ENCODE measurements at regions not wholly inside any gene's neighbourhood (a gene's known extent, or its start where the extent isn't known, plus 50 kb on each side); places are given as distances from the start of the nearest gene placed in this dataset.

DNA sequence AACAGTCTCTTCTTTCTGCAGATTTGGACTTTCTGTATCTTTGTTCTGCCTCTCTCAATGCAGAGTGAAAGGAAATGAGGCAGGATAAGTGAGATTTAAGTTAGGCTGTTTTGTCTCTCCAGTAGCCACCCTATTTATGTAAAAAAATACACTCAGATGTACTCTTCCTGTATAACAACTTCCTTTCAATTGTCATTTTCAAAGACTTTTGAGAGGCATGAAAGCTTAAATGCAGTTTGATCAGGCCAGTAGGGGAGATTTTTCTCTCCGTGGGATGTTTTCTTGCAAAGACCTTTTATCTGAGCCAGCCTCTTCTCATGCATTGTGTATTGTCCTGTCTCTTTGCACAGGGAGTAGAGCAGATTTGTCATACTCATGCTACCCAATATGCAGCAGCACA lies 166.8 kb downstream of the SLITRK5 start:
- H4K20me1 ChIP-seq (ENCODE audit: control insufficient read depth, insufficient read depth, low read depth, low read length): no peaks in the 10 kb centered on the region
- no peaks in the 10 kb centered on the region for H3K9me2 ChIP-seq (replicated peaks; ENCODE audit: control insufficient read depth, low read length)
- H3K9me3 ChIP-seq (ENCODE audit: control insufficient read depth, insufficient read depth, low read length): no peaks in the 10 kb centered on the region
- no peaks in the 10 kb centered on the region for H3K4me1 ChIP-seq (ENCODE audit: control insufficient read depth, low read length)
- no peaks in the 10 kb centered on the region for H3F3A ChIP-seq (ENCODE audit: control insufficient read depth, insufficient read depth)
- no peak overlapping the region for H3K4me3 ChIP-seq (ENCODE audit: low read length)
- no peaks in the 10 kb centered on the region for H3K27me3 ChIP-seq (ENCODE audit: control insufficient read depth, low read length)
- no peak for TF ChIP-seq EZH2phosphoT487 (IDR thresholded peaks at IDR 0.05; ENCODE audit: borderline replicate concordance, low read length)
- TF ChIP-seq, protein P1, sequence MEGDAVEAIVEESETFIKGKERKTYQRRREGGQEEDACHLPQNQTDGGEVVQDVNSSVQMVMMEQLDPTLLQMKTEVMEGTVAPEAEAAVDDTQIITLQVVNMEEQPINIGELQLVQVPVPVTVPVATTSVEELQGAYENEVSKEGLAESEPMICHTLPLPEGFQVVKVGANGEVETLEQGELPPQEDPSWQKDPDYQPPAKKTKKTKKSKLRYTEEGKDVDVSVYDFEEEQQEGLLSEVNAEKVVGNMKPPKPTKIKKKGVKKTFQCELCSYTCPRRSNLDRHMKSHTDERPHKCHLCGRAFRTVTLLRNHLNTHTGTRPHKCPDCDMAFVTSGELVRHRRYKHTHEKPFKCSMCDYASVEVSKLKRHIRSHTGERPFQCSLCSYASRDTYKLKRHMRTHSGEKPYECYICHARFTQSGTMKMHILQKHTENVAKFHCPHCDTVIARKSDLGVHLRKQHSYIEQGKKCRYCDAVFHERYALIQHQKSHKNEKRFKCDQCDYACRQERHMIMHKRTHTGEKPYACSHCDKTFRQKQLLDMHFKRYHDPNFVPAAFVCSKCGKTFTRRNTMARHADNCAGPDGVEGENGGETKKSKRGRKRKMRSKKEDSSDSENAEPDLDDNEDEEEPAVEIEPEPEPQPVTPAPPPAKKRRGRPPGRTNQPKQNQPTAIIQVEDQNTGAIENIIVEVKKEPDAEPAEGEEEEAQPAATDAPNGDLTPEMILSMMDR (IDR thresholded peaks at IDR 0.05; ENCODE audit: low read depth, low read length, poor library complexity, severe bottlenecking): no peak
- no peak overlapping the region for H3K4me2 ChIP-seq (ENCODE audit: low read length)
- H3K79me2 ChIP-seq (ENCODE audit: control insufficient read depth, low read length): no peaks in the 10 kb centered on the region
- no peaks in the 10 kb centered on the region for H3K36me3 ChIP-seq (ENCODE audit: control insufficient read depth, low read length)
- H3K27ac ChIP-seq (ENCODE audit: low read depth, low read length): no peak overlapping the region

DNA sequence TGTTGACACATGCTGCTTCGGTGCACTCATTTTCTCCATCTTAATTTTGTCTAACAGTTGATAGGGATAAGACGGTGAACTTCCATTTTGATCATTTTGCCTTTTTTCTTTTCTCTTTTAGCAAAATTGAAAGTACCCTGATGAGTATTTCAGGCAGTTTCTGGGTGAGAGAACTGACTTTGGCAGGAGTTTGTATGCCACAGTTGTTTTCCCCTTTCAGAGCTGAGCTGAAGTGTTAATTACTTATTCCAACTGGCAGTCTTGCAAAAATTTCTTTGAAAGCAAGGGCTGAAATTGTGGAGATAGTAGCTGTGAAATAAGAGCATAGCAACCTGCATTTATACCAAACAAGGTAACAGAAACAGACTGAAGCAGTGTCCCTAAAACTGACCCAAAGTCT lies 180.2 kb downstream of the SLITRK5 start:
- no peak for TF ChIP-seq EZH2phosphoT487 (IDR thresholded peaks at IDR 0.05; ENCODE audit: borderline replicate concordance, low read length)
- TF ChIP-seq, protein P1 (IDR thresholded peaks at IDR 0.05; ENCODE audit: low read depth, low read length, poor library complexity, severe bottlenecking): no peak

DNA sequence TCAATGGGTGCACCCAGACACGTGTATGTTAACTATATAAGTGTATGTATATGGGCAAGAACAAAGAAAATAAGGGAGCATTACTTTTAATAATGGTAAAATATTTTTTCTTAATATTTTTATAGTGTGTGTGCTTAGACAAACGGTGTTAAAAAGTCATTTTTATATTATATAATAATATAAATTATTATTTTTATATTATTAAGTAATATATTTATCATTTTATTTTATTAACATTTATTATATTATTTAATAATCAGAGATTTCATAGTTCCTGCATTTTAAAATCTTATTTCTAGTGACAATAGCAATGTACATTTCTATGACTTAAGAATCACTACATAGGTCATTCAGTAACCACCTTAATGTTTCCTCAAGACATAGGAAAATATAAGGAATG lies 184.4 kb downstream of the SLITRK5 start:
- Histone ChIP-seq H3K4me2 (ENCODE audit: low read length) (no peak overlapping the region), H3K27me3 (ENCODE audit: control insufficient read depth, low read length) (no peaks in the 10 kb centered on the region), H3K4me1 (ENCODE audit: control insufficient read depth, low read length) (no peaks in the 10 kb centered on the region), H3K79me2 (ENCODE audit: control insufficient read depth, low read length) (no peaks in the 10 kb centered on the region), H3K27ac (ENCODE audit: low read depth, low read length) (no peak overlapping the region), H3K9me3 (ENCODE audit: control insufficient read depth, insufficient read depth, low read length) (no peaks in the 10 kb centered on the region; the same call in 1 of the 2 replicates), H4K20me1 (ENCODE audit: control insufficient read depth, insufficient read depth, low read depth, low read length) (no peaks in the 10 kb centered on the region), H3K36me3 (ENCODE audit: control insufficient read depth, low read length) (no peaks in the 10 kb centered on the region), H3K4me3 (ENCODE audit: low read length) (no peak overlapping the region), H3F3A (ENCODE audit: control insufficient read depth, insufficient read depth) (no peaks in the 10 kb centered on the region), H3K9me2 (replicated peaks; ENCODE audit: control insufficient read depth, low read length) (no peaks in the 10 kb centered on the region)
- TF ChIP-seq, protein P1 (IDR thresholded peaks at IDR 0.05; ENCODE audit: low read depth, low read length, poor library complexity, severe bottlenecking): no peak
- TF ChIP-seq EZH2phosphoT487 (IDR thresholded peaks at IDR 0.05; ENCODE audit: borderline replicate concordance, low read length): no peak

More for the DNA sequence above, 180.2 kb downstream of the SLITRK5 start:
- Histone ChIP-seq H3F3A (ENCODE audit: control insufficient read depth, insufficient read depth) (no peaks in the 10 kb centered on the region), H4K20me1 (ENCODE audit: control insufficient read depth, insufficient read depth, low read depth, low read length) (no peaks in the 10 kb centered on the region), H3K4me2 (ENCODE audit: low read length) (no peak overlapping the region), H3K27me3 (ENCODE audit: control insufficient read depth, low read length) (no peaks in the 10 kb centered on the region), H3K36me3 (ENCODE audit: control insufficient read depth, low read length) (no peaks in the 10 kb centered on the region), H3K4me3 (ENCODE audit: low read length) (no peak overlapping the region), H3K4me1 (ENCODE audit: control insufficient read depth, low read length) (no peaks in the 10 kb centered on the region), H3K27ac (ENCODE audit: low read depth, low read length) (no peak overlapping the region), H3K9me2 (replicated peaks; ENCODE audit: control insufficient read depth, low read length) (no peaks in the 10 kb centered on the region), H3K79me2 (ENCODE audit: control insufficient read depth, low read length) (no peaks in the 10 kb centered on the region), H3K9me3 (ENCODE audit: control insufficient read depth, insufficient read depth, low read length) (no peaks in the 10 kb centered on the region; the same call in 1 of the 2 replicates)
